ENCODE measurements at regions not wholly inside any gene's neighbourhood (a gene's known extent, or its start where the extent isn't known, plus 50 kb on each side); places are given as distances from the start of the nearest gene placed in this dataset.

GRCh38 chr7:21334906-21335305, 93.0 kb upstream of the SP4 start:
- TF ChIP-seq POLR2A (IDR thresholded peaks at IDR 0.05) (no peak), CTCF (IDR thresholded peaks at IDR 0.05) (no peak)

Measured in sigmoid colon (tissue), 3 donors.